Uterus (tissue), 3 donors: ENCODE measurements at regions not wholly inside any gene's neighbourhood (a gene's known extent, or its start where the extent isn't known, plus 50 kb on each side); places are given as distances from the start of the nearest gene placed in this dataset.

Experiments used
- DNase-seq, 2 donors: peaks; one replicate each; pipeline ENCODE4 v3.0.0-alpha.2; 2019 to 2020
- H3K27ac ChIP-seq, 2 donors: fragments of 200-600 bp; sonication (generic); 1 replicate in 1 of 2; 2 replicates in 1 of 2; pipeline ENCODE4 v1.5.1; 2016 to 2018
- H3K27me3 ChIP-seq, 2 donors: fragments of 200-600 bp; sonication (generic); one replicate each; pipeline ENCODE4 v1.5.1; 2018 to 2019; ENCODE audit warnings: control low read depth in 1 of 2
- H3K36me3 ChIP-seq, 2 donors: fragments of 200-600 bp; sonication (generic); one replicate each; pipeline ENCODE4 v1.5.1; 2019; ENCODE audit warnings: control low read depth in 1 of 2
- H3K4me1 ChIP-seq, 2 donors: fragments of 200-600 bp; sonication (generic); one replicate each; pipeline ENCODE4 v1.5.1; 2018 to 2019; ENCODE audit warnings: control low read depth in 1 of 2
- H3K4me3 ChIP-seq, 2 donors: fragments of 200-600 bp; sonication (generic); 1 replicate in 1 of 2; 2 replicates in 1 of 2; pipeline ENCODE4 v1.5.1; 2018 to 2019; ENCODE audit warnings: mild to moderate bottlenecking in 1 of 2
- H3K9me3 ChIP-seq, 2 donors: fragments of 200-600 bp; sonication (generic); one replicate each; pipeline ENCODE4 v1.5.1; 2019; ENCODE audit warnings: control low read depth in 1 of 2
- CTCF ChIP-seq, 4 experiments: fragments of 200-600 bp in 2 of 4; fragments of 450-650 bp in 2 of 4; sonication (generic) in 2 of 4; IDR thresholded peaks; one replicate each; pipeline ENCODE4 v1.5.1; 2016 to 2019; ENCODE audit warnings: antibody characterized with exemption in 4 of 4, mild to moderate bottlenecking in 2 of 4, moderate library complexity in 1 of 4
- POLR2A ChIP-seq, 2 donors: fragments of 450-650 bp; IDR thresholded peaks; one replicate each; pipeline ENCODE4 v1.6.1; 2016; ENCODE audit warnings: antibody characterized with exemption in 2 of 2, mild to moderate bottlenecking in 1 of 2, moderate library complexity in 1 of 2
- intact Hi-C: fragments of 100-400 bp; cut with DNase I; formaldehyde crosslinking; loops from one replicate; pipeline ENCODE4 v1.15.1; 2023; ENCODE audit warnings: low total_unique reads
- donor health status: DM: yes; HTN: yes; CAD: no.

- H3K9me3 ChIP-seq: no peaks in the 10 kb centered on the region
- H3K27me3 ChIP-seq: no peaks in the 10 kb centered on the region
- no peak for DNase-seq
- TF ChIP-seq POLR2A (IDR thresholded peaks at IDR 0.05): no peak
- no peaks in the 10 kb centered on the region for H3K4me1 ChIP-seq
- no peak overlapping the region for H3K4me3 ChIP-seq
- intact Hi-C loops: no loop called here
- H3K36me3 ChIP-seq: no peaks in the 10 kb centered on the region
- H3K27ac ChIP-seq: no peak overlapping the region
Measured at GRCh38 chr17:34166352-34166751, 88.7 kb upstream of the CCL2 start.

GRCh38 chr17:34167354-34167753, 87.7 kb upstream of the CCL2 start:
- DNase-seq: no peak
- Histone ChIP-seq H3K4me1 (no peaks in the 10 kb centered on the region), H3K36me3 (no peaks in the 10 kb centered on the region), H3K9me3 (no peaks in the 10 kb centered on the region), H3K27me3 (no peaks in the 10 kb centered on the region), H3K27ac (no peak overlapping the region), H3K4me3 (no peak overlapping the region)
- TF ChIP-seq CTCF (IDR thresholded peaks at IDR 0.05): no peak
- TF ChIP-seq POLR2A (IDR thresholded peaks at IDR 0.05): no peak
- intact Hi-C loops: no loop called here

DNA sequence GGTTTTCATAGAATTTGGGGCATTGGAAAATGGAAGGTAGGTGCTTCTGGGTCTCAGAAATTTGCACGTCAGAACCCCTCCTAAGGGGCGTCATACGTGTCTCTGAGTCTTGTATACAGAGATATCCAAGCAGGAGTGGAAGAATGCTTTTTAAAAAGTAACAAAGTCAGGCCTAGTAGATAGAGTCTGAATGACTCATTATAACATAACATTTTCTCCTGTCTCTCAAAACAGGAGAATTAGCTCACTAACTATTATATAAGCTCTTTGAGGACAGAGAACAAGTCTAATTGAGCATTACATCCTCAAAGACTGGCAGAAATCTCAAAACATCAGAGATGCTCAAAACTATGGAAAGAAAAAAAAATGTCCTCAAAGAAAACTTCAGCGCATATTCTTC, 86.1 kb upstream of the CCL2 start:
- H3K9me3 ChIP-seq: no peaks in the 10 kb centered on the region
- TF ChIP-seq CTCF (IDR thresholded peaks at IDR 0.05) (no peak), POLR2A (IDR thresholded peaks at IDR 0.05) (no peak)
- no peaks in the 10 kb centered on the region for H3K27me3 ChIP-seq
- no peak for DNase-seq
- no peak overlapping the region for H3K4me3 ChIP-seq
- no peak overlapping the region for H3K27ac ChIP-seq
- no peaks in the 10 kb centered on the region for H3K36me3 ChIP-seq
- intact Hi-C loops: no loop called here
- H3K4me1 ChIP-seq: no peaks in the 10 kb centered on the region

GRCh38 chr17:34169496-34169895, 85.6 kb upstream of the CCL2 start:
- Histone ChIP-seq H3K27me3 (no peaks in the 10 kb centered on the region), H3K4me1 (no peaks in the 10 kb centered on the region), H3K27ac (no peak overlapping the region), H3K4me3 (no peak overlapping the region), H3K36me3 (no peaks in the 10 kb centered on the region), H3K9me3 (no peaks in the 10 kb centered on the region)
- DNase-seq: no peak
- TF ChIP-seq CTCF (IDR thresholded peaks at IDR 0.05): no peak
- TF ChIP-seq POLR2A (IDR thresholded peaks at IDR 0.05): no peak
- intact Hi-C loops: no loop called here

DNA sequence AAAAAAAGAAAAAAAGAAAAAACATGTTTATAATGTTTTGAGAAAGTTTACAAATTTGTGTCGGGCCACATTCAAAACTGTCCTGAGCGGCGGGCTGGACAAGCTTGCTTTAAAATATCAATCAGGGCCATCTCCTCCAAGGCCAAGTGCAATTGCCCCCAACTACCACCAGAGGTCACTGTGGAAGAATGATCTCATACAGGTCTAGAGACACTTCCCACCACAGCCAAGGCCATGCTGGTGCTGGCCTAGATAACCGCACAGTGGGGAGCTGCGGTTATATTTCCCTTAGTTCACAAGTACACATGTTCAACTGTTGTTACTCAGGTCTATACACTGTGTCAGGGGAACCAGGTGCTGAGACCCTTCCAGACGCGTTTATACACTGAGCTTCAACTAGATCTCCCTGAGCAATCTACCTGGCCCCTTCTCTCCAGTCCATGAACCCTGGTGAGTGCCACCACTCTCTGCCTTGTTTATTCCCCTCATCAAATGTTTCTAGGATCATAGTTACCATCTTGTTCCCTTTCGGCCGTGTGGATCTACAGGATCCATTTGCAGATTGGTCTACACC, 83.8 kb upstream of the CCL2 start:
- Histone ChIP-seq H3K9me3 (no peaks in the 10 kb centered on the region), H3K4me3 (no peak overlapping the region), H3K36me3 (no peaks in the 10 kb centered on the region), H3K27ac (no peak overlapping the region), H3K4me1 (no peaks in the 10 kb centered on the region), H3K27me3 (no peaks in the 10 kb centered on the region)
- TF ChIP-seq CTCF (IDR thresholded peaks at IDR 0.05): peak; percentile 42 to 61 (median 47)
- TF ChIP-seq POLR2A (IDR thresholded peaks at IDR 0.05): no peak
- DNase-seq: peak; percentile 28 to 32
- intact Hi-C loops: no loop called here

GRCh38 chr17:34172390-34172918, 82.6 kb upstream of the CCL2 start:
- no peak overlapping the region for H3K4me3 ChIP-seq
- no peaks in the 10 kb centered on the region for H3K27me3 ChIP-seq
- no peak overlapping the region for H3K27ac ChIP-seq
- H3K4me1 ChIP-seq: no peaks in the 10 kb centered on the region
- H3K9me3 ChIP-seq: no peaks in the 10 kb centered on the region
- no peaks in the 10 kb centered on the region for H3K36me3 ChIP-seq
- intact Hi-C loops: no loop called here
- TF ChIP-seq CTCF (IDR thresholded peaks at IDR 0.05): no peak
- TF ChIP-seq POLR2A (IDR thresholded peaks at IDR 0.05): no peak
- no peak for DNase-seq
